Astrocyte (in vitro differentiated cells and primary cell): ENCODE measurements at regions not wholly inside any gene's neighbourhood (a gene's known extent, or its start where the extent isn't known, plus 50 kb on each side); places are given as distances from the start of the nearest gene placed in this dataset.

ENCODE experiments used
- DNase-seq: peaks from one replicate; pipeline ENCODE4 v3.0.0-alpha.2; 2010; ENCODE audit warnings: low read depth
- FAIRE-seq: peaks from 2 replicates; lab custom pipeline; 2011; peaks lifted over from hg19 to GRCh38; lab: Jason Lieb, UNC
- H2AFZ ChIP-seq: 2 replicates; pipeline ENCODE4 v1.6.0; 2012; ENCODE audit warnings: low read depth, low read length, inconsistent platforms
- H3K27ac ChIP-seq: 2 replicates; pipeline ENCODE4 v1.5.1; 2011; ENCODE audit warnings: low read depth, low read length, inconsistent platforms
- H3K27me3 ChIP-seq: 2 replicates; pipeline ENCODE4 v1.6.0; 2011; ENCODE audit warnings: low read length, inconsistent platforms; ENCODE audit not compliant: insufficient read depth
- H3K36me3 ChIP-seq: 2 replicates; pipeline ENCODE4 v1.5.1; 2011; ENCODE audit warnings: low read length, inconsistent platforms; ENCODE audit not compliant: insufficient read depth
- H3K4me1 ChIP-seq: 2 replicates; pipeline ENCODE4 v1.5.1; 2011; ENCODE audit warnings: low read length, inconsistent platforms; ENCODE audit not compliant: insufficient read depth
- H3K4me2 ChIP-seq: 2 replicates; pipeline ENCODE4 v1.6.0; 2012; ENCODE audit warnings: low read length, inconsistent platforms
- H3K4me3 ChIP-seq: 2 replicates; pipeline ENCODE4 v1.5.1; 2011; ENCODE audit warnings: low read depth, mild to moderate bottlenecking, low read length, inconsistent platforms; ENCODE audit not compliant: insufficient read depth
- H3K79me2 ChIP-seq: 2 replicates; pipeline ENCODE4 v1.6.0; 2012; ENCODE audit warnings: mild to moderate bottlenecking, low read length, inconsistent platforms; ENCODE audit not compliant: insufficient read depth
- H3K9ac ChIP-seq: 2 replicates; pipeline ENCODE4 v1.6.0; 2012; ENCODE audit warnings: mild to moderate bottlenecking, low read length, inconsistent platforms
- H3K9me3 ChIP-seq: 2 replicates; pipeline ENCODE4 v1.5.1; 2012; ENCODE audit warnings: low read depth, mild to moderate bottlenecking, low read length, inconsistent platforms; ENCODE audit not compliant: insufficient read depth
- H4K20me1 ChIP-seq: 2 replicates; pipeline ENCODE4 v1.6.0; 2012; ENCODE audit warnings: low read length, inconsistent platforms; ENCODE audit not compliant: insufficient read depth
- H3K27ac Mint-ChIP-seq: one replicate; pipeline ENCODE4 v1.8.0; 2021; ENCODE audit warnings: mild to moderate bottlenecking, mixed read lengths; ENCODE audit not compliant: unreplicated experiment
- H3K27me3 Mint-ChIP-seq: one replicate; pipeline ENCODE4 v1.8.0; 2021; ENCODE audit warnings: low read depth, mixed read lengths; ENCODE audit not compliant: unreplicated experiment
- H3K36me3 Mint-ChIP-seq: one replicate; pipeline ENCODE4 v1.8.0; 2021; ENCODE audit warnings: low read depth, mixed read lengths; ENCODE audit not compliant: unreplicated experiment
- H3K4me1 Mint-ChIP-seq: one replicate; pipeline ENCODE4 v1.8.0; 2021; ENCODE audit warnings: low read depth, mixed read lengths; ENCODE audit not compliant: unreplicated experiment
- H3K4me3 Mint-ChIP-seq: one replicate; pipeline ENCODE4 v1.8.0; 2021; ENCODE audit warnings: mild to moderate bottlenecking, moderate library complexity, mixed read lengths; ENCODE audit not compliant: unreplicated experiment
- H3K9me3 Mint-ChIP-seq: one replicate; pipeline ENCODE4 v1.8.0; 2021; ENCODE audit warnings: mild to moderate bottlenecking, mixed read lengths; ENCODE audit not compliant: unreplicated experiment
- CTCF ChIP-seq: IDR thresholded peaks from 2 replicates; pipeline ENCODE4 v1.5.1; 2011; ENCODE audit warnings: low read depth, mild to moderate bottlenecking, inconsistent platforms, low read length, moderate library complexity; ENCODE audit not compliant: insufficient read depth
- EZH2 ChIP-seq: IDR thresholded peaks from 2 replicates; pipeline ENCODE4 v1.6.1; 2012; ENCODE audit warnings: mild to moderate bottlenecking, low read length, inconsistent platforms; ENCODE audit not compliant: insufficient read depth

GRCh38 chr2:61750624-61751023 is 103.2 kb downstream of the FAM161A start:
- no peaks in the 10 kb centered on the region for H3K79me2 ChIP-seq
- TF ChIP-seq EZH2 (no peak), CTCF (no peak)
- no peaks in the 10 kb centered on the region for H4K20me1 ChIP-seq
- H3K4me3 ChIP-seq = no peak overlapping the region
- Mint-ChIP-seq H3K27ac (no peak overlapping the region), H3K4me1 (peaks cover 10% of the 10 kb centered on the region), H3K36me3 (no peaks in the 10 kb centered on the region), H3K9me3 (peaks cover 9% of the 10 kb centered on the region), H3K4me3 (no peak overlapping the region), H3K27me3 (no peaks in the 10 kb centered on the region)
- no peaks in the 10 kb centered on the region for H3K36me3 ChIP-seq
- H3K27ac ChIP-seq = no peak overlapping the region
- H3K4me1 ChIP-seq = no peaks in the 10 kb centered on the region
- H3K9ac ChIP-seq = no peak overlapping the region
- H3K9me3 ChIP-seq = no peaks in the 10 kb centered on the region
- no peaks in the 10 kb centered on the region for H3K27me3 ChIP-seq
- no peak for FAIRE-seq
- no peak overlapping the region for H3K4me2 ChIP-seq
- no peak overlapping the region for H2AFZ ChIP-seq
- peak; percentile 71 for DNase-seq

- H3K27me3 ChIP-seq = no peaks in the 10 kb centered on the region
- TF ChIP-seq EZH2 (no peak), CTCF (no peak)
- H3K79me2 ChIP-seq = no peaks in the 10 kb centered on the region
- H3K27ac ChIP-seq = no peak overlapping the region
- H3K4me3 ChIP-seq = no peak overlapping the region
- Mint-ChIP-seq H3K4me3 (no peak overlapping the region), H3K36me3 (no peaks in the 10 kb centered on the region), H3K9me3 (no peaks in the 10 kb centered on the region), H3K4me1 (no peaks in the 10 kb centered on the region), H3K27ac (no peak overlapping the region), H3K27me3 (no peaks in the 10 kb centered on the region)
- no peak overlapping the region for H3K9ac ChIP-seq
- no peak for DNase-seq
- no peaks in the 10 kb centered on the region for H3K4me1 ChIP-seq
- no peaks in the 10 kb centered on the region for H4K20me1 ChIP-seq
- FAIRE-seq = no peak
- H3K4me2 ChIP-seq = no peak overlapping the region
- H3K9me3 ChIP-seq = no peaks in the 10 kb centered on the region
- no peaks in the 10 kb centered on the region for H3K36me3 ChIP-seq
- no peak overlapping the region for H2AFZ ChIP-seq
Measured at GRCh38 chr2:61742955-61743354, 110.9 kb downstream of the FAM161A start.

GRCh38 chr2:61737841-61738240 is 116.0 kb downstream of the FAM161A start:
- H3K27ac ChIP-seq = no peak overlapping the region
- no peaks in the 10 kb centered on the region for H3K4me1 Mint-ChIP-seq
- H3K36me3 ChIP-seq = no peaks in the 10 kb centered on the region
- H3K4me1 ChIP-seq = no peaks in the 10 kb centered on the region
- H3K9me3 Mint-ChIP-seq = no peaks in the 10 kb centered on the region
- H3K9me3 ChIP-seq = no peaks in the 10 kb centered on the region
- no peak overlapping the region for H3K4me3 Mint-ChIP-seq
- H3K4me2 ChIP-seq = no peak overlapping the region
- no peaks in the 10 kb centered on the region for H3K27me3 Mint-ChIP-seq
- H3K79me2 ChIP-seq = no peaks in the 10 kb centered on the region
- H4K20me1 ChIP-seq = no peaks in the 10 kb centered on the region
- H3K4me3 ChIP-seq = no peak overlapping the region
- DNase-seq (no peak), FAIRE-seq (no peak)
- no peaks in the 10 kb centered on the region for H3K36me3 Mint-ChIP-seq
- TF ChIP-seq EZH2 (no peak), CTCF (no peak)
- H3K9ac ChIP-seq = no peak overlapping the region
- no peak overlapping the region for H2AFZ ChIP-seq
- no peaks in the 10 kb centered on the region for H3K27me3 ChIP-seq
- no peak overlapping the region for H3K27ac Mint-ChIP-seq
